Common myeloid progenitor, CD34-positive (primary cell): ENCODE measurements at regions not wholly inside any gene's neighbourhood (a gene's known extent, or its start where the extent isn't known, plus 50 kb on each side); places are given as distances from the start of the nearest gene placed in this dataset.

ENCODE experiments used
- CTCF ChIA-PET: fragments of 350-600 bp; sonication (Branson Sonifier 250); formaldehyde crosslinking; loops from one replicate; lab custom pipeline; 2021; ENCODE audit warnings: antibody characterized with exemption; lab: Charles Lee
- POLR2A ChIA-PET: fragments of 350-600 bp; sonication (Branson Sonifier 250); formaldehyde crosslinking; loops from one replicate; lab custom pipeline; 2021; ENCODE audit warnings: antibody characterized with exemption; lab: Charles Lee
- DNase-seq, 3 donors: peaks; one replicate each; pipeline versions ENCODE4 v3.0.0 to v3.0.0-alpha.2; 2013
- H3K27ac ChIP-seq, 2 experiments: 1 replicate in 1 of 2; 2 replicates in 1 of 2; pipeline ENCODE4 v1.7.0; 2013; ENCODE audit warnings: inconsistent platforms in 2 of 2, low read length in 2 of 2, mild to moderate bottlenecking in 2 of 2, low read depth in 1 of 2, moderate library complexity in 1 of 2; ENCODE audit not compliant: severe bottlenecking in 2 of 2, insufficient read depth in 1 of 2, poor library complexity in 1 of 2
- H3K27me3 ChIP-seq, 5 experiments: replicated peaks in 2 of 5; 1 replicate in 3 of 5; 2 replicates in 2 of 5; pipeline versions ENCODE4 v1.6.1 to v1.7.0; 2013; ENCODE audit warnings: low read length in 4 of 5, mild to moderate bottlenecking in 2 of 5, moderate library complexity in 2 of 5, inconsistent platforms in 1 of 5; ENCODE audit not compliant: insufficient read depth in 5 of 5, control insufficient read depth in 4 of 5
- H3K36me3 ChIP-seq, 4 experiments: 1 replicate in 2 of 4; 2 replicates in 2 of 4; pipeline versions ENCODE4 v1.6.1 to v1.7.0; 2013; ENCODE audit warnings: low read length in 3 of 4, control low read depth in 1 of 4, mild to moderate bottlenecking in 1 of 4; ENCODE audit not compliant: control insufficient read depth in 4 of 4, insufficient read depth in 4 of 4
- H3K4me1 ChIP-seq, 4 experiments: 1 replicate in 3 of 4; 2 replicates in 1 of 4; pipeline versions ENCODE4 v1.6.1 to v1.7.1; 2013; ENCODE audit warnings: low read length in 3 of 4, mild to moderate bottlenecking in 3 of 4, control low read depth in 1 of 4, inconsistent platforms in 1 of 4, moderate library complexity in 1 of 4; ENCODE audit not compliant: control insufficient read depth in 4 of 4, insufficient read depth in 4 of 4; ENCODE audit errors: control extremely low read depth in 1 of 4
- H3K4me3 ChIP-seq, 7 experiments: 1 replicate in 4 of 7; 2 replicates in 3 of 7; pipeline versions ENCODE4 v1.5.1 to v1.7.0; 2013; ENCODE audit warnings: mild to moderate bottlenecking in 7 of 7, low read length in 6 of 7, moderate library complexity in 6 of 7, inconsistent platforms in 2 of 7, low read depth in 2 of 7, control low read depth in 1 of 7; ENCODE audit not compliant: insufficient read depth in 4 of 7, control insufficient read depth in 1 of 7; ENCODE audit errors: extremely low read depth in 1 of 7
- H3K9me3 ChIP-seq, 5 experiments: 1 replicate in 4 of 5; 2 replicates in 1 of 5; pipeline versions ENCODE4 v1.6.1 to v1.7.1; 2013; ENCODE audit warnings: low read length in 4 of 5, mild to moderate bottlenecking in 2 of 5, inconsistent platforms in 1 of 5, low read depth in 1 of 5, moderate library complexity in 1 of 5; ENCODE audit not compliant: control insufficient read depth in 4 of 5, insufficient read depth in 2 of 5; ENCODE audit errors: control extremely low read depth in 1 of 5
- WGBS: methylation state at CpG from one replicate; pipeline ENCODE4 v1.1.5; 2013; ENCODE audit not compliant: insufficient coverage; 5-methylcytosine and 5-hydroxymethylcytosine counted together

DNA sequence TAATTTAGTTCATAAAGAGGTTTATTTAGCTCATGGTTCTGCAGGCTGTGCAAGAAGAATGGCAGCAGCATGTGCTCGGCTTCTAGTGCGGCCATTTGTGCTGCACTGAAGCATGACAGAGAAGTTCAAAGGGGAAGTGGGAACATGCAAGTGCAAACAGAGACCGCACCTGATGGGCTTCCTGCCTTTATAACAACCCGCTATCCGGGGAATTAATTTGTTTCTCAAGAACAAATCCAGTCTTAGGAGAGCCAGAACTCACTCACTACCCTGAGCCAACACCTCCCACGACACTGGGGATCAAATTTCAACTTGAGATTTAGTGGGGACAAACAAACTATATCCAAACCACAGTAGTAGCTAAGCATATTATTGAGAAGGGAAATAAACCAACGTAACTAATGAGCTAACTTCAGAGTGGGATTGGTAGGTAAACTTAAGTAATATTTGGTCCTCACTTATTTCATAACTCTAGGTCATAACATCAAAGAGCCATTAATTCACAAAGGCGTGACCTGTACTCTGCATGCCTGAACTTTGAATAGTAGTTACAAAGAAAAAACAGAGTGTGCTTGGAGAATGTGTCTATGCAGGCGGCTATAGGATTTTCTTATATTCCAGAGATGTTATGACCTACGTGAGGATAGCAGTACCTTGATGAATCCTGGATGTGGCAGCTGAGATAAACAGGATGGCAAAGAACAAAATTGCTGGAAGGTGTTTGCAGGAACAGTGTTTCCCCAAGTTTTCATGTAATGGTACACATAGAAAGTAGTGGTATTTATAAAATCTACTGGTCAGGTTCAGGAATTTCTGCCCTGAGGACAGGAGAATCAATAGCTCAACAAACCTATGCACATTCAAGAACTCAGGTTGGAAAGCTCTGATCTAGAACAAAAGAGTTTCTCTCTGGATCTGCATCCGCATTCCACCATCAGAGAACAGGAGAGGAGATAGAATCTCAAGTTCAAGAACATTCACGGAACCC lies 845.9 kb upstream of the ID2 start:
- WGBS: 57% methylated on average over 8 of the region's 12 CpGs
- Histone ChIP-seq H3K36me3 (no peaks in the 10 kb centered on the region), H3K9me3 (peaks cover 0 to 3% (median 0%) of the 10 kb centered on the region in 5 experiments), H3K27me3 (no peaks in the 10 kb centered on the region), H3K27ac (no peak overlapping the region), H3K4me3 (no peak overlapping the region), H3K4me1 (peaks cover 3 to 10% (median 5%) of the 10 kb centered on the region in 4 experiments)
- ChIA-PET CTCF (interaction anchor here (0.6 kb wide), 1 partner anchor 425 kb away, joined by 3 read pairs; no protein-coding TSS in a partner anchor), POLR2A (no interaction called here)
- DNase-seq: peak; percentile 15 to 80 (median 70)

DNA sequence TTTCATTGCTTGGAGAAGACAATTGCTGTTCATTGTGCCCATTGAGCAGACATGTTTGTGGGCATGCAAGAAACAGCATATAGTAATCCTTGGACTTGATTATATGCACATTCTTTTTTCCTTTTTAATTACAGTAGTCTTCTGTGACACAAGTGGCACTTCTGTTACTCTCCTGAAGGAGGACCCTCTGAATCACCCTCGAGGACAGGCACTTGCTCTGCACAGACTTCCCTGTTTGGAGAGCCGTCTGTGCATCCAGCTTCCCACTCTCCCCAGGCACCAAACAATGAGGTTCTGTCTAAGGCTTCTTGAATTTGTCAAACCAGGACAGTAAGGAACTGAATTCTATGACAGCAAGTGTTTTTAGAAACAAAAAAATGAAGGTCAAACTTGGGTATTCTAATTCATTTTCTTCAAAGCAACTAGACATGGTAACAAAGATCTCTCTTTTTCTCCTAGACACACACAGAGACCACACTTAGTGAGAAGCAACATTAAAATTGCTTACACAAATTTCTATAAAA lies 844.6 kb upstream of the ID2 start:
- CTCF ChIA-PET: interaction anchor here (0.9 to 1.3 kb wide), 3 partner anchors 11 to 31 kb away, joined by 3 to 6 read pairs (median 4); no protein-coding TSS in a partner anchor
- DNase-seq: peak in 2 of 3 donors; percentile 23 to 28
- Histone ChIP-seq H3K27me3 (no peaks in the 10 kb centered on the region), H3K27ac (no peak overlapping the region), H3K4me3 (no peak overlapping the region), H3K36me3 (no peaks in the 10 kb centered on the region), H3K9me3 (peaks cover 0 to 5% (median 0%) of the 10 kb centered on the region in 5 experiments), H3K4me1 (peaks cover 3 to 14% (median 5%) of the 10 kb centered on the region in 4 experiments)
- POLR2A ChIA-PET: no interaction called here
- 74% methylated on average over 2 of the region's 2 CpGs for WGBS

DNA sequence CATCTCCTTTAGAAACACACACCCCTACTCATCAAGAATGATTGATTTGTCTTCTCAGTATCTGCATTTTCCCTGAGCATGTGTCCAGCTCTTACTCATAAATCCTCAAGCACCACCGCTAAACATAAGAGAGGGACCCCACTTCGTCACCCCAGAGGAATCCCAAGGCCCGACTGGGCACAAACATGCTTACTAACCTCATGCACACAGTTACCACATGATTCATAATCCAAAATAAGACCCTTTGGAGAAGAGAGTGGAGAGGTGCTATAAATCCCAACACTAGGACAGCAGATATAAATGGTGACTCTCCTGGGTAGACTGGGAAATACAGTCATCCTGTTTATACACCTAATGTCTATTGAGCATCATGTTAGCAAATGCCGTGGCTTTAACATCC lies 843.2 kb upstream of the ID2 start:
- Histone ChIP-seq H3K4me1 (peaks cover 3 to 14% (median 5%) of the 10 kb centered on the region in 4 experiments), H3K27ac (no peak overlapping the region), H3K36me3 (no peaks in the 10 kb centered on the region), H3K4me3 (no peak overlapping the region), H3K27me3 (no peaks in the 10 kb centered on the region), H3K9me3 (peaks cover 0 to 5% (median 0%) of the 10 kb centered on the region in 5 experiments)
- no peak for DNase-seq
- WGBS: 100% methylated on average over 2 of the region's 4 CpGs
- CTCF ChIA-PET: interaction anchor here (1.3 kb wide), 1 partner anchor 9 kb away, joined by 6 read pairs; no protein-coding TSS in a partner anchor
- POLR2A ChIA-PET: no interaction called here

DNA sequence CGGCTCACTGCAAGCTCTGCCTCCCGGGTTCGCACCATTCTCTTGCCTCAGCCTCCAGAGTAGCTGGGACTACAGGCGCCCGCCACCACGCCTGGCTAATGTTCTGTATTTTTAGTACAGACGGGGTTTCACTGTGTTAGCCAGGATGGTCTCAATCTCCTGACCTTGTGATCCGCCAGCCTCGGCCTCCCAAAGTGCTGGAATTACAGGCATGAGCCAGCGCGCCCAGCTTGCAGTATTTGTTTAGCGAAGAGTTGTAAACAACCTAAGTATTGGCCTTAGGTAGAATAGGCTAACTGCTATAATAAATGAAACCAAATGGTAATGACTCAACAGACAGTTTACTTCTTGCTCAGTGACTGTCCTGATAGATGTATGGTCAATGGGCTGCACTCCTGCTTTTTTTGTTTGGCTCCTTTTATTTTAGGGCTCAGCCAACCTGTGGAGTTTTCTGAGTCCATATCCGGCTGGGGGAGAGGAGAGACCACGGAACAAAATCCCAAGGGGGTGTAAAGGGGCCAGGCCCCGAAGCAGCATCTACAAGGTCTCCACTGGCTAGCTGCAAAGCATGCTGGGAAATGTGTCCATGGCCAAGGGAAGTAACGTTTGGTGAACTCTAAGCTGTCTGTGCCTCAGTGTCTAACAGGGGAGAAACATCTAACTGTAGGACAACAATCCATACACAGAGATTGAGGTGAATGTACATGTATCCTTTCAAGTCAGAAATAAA lies 841.0 kb upstream of the ID2 start:
- no peaks in the 10 kb centered on the region for H3K27me3 ChIP-seq
- no peak overlapping the region for H3K4me3 ChIP-seq
- 97% methylated on average over 16 of the region's 16 CpGs for WGBS
- peaks cover 0 to 5% (median 0%) of the 10 kb centered on the region in 5 experiments for H3K9me3 ChIP-seq
- ChIA-PET CTCF (no interaction called here), POLR2A (no interaction called here)
- DNase-seq: no peak
- H3K4me1 ChIP-seq: peaks cover 0 to 6% (median under 1%) of the 10 kb centered on the region in 4 experiments
- no peak overlapping the region for H3K27ac ChIP-seq
- no peaks in the 10 kb centered on the region for H3K36me3 ChIP-seq

DNA sequence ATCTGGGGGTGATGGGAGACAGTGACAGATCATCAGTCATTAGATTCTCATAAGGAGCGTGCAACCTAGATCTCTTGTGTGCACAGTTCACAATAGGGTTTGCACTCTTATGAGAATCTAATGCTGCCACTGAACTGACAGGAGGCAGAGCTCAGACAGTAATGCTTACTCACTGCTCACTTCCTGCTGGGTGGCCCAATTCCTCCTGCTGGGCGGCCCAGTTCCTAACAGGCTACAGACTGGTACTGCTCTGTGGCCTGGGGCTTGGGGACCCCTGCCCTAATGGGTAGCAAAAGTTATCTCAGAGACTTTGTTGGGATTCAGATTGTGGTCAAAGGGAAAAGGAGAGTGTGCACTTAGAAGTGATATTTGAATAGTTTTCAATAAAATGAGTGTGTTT lies 840.1 kb upstream of the ID2 start:
- Histone ChIP-seq H3K27me3 (no peaks in the 10 kb centered on the region), H3K27ac (no peak overlapping the region), H3K4me3 (no peak overlapping the region), H3K36me3 (no peaks in the 10 kb centered on the region), H3K4me1 (peaks cover 0 to 4% (median 0%) of the 10 kb centered on the region in 4 experiments), H3K9me3 (peaks cover 0 to 5% (median 0%) of the 10 kb centered on the region in 5 experiments)
- WGBS: 78% methylated on average over 1 of the region's 2 CpGs
- POLR2A ChIA-PET: no interaction called here
- DNase-seq: peak in 2 of 3 donors; percentile 17 to 32
- CTCF ChIA-PET: no interaction called here

DNA sequence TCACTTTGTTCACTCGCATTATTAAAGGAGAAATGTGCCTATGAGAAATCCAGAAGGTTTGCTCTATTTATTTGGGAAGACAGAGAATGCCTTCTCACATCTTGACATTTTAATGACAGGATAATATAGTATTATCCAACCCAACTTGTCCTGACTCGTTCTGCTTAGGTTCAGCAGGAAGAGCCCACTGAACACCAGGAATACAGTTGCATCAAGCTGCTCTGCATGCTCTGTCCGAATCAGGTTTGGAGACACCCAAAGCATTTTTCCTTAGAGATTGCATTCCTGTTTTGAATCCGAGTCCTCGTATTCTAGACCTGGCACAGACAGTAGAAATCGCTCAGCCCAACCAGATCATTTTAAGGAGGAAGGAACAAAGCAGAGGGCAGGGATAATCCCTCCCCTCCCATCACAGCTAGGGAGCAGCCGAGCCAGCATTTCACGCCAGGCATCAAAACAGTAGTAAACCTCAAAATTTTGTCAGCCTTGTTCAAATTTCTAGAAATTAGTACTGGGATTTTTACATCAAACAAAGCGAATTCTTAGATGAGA lies 837.4 kb upstream of the ID2 start:
- POLR2A ChIA-PET: no interaction called here

More for the DNA sequence above, 837.4 kb upstream of the ID2 start:
- CTCF ChIA-PET: no interaction called here
- Histone ChIP-seq H3K27me3 (no peaks in the 10 kb centered on the region), H3K4me3 (no peak overlapping the region), H3K4me1 (peaks cover 0 to 4% (median 0%) of the 10 kb centered on the region in 4 experiments), H3K27ac (no peak overlapping the region), H3K36me3 (no peaks in the 10 kb centered on the region), H3K9me3 (peaks cover 0 to 5% (median 0%) of the 10 kb centered on the region in 5 experiments)
- 100% methylated on average over 4 of the region's 9 CpGs for WGBS
- DNase-seq: no peak
